Hindlimb muscle (tissue), 1 donor: ENCODE measurements at regions not wholly inside any gene's neighbourhood (a gene's known extent, or its start where the extent isn't known, plus 50 kb on each side); places are given as distances from the start of the nearest gene placed in this dataset.

Source experiments
- DNase-seq: peaks from one replicate; pipeline ENCODE4 v3.0.0-alpha.2; 2013

- DNase-seq, result no peak
Observed at GRCh38 chr14:49463146-49463545, 123.0 kb downstream of the RPS29 start.

- DNase-seq, result peak; percentile 46
Observed at GRCh38 chr14:49461529-49462401, 124.4 kb downstream of the RPS29 start.

DNA sequence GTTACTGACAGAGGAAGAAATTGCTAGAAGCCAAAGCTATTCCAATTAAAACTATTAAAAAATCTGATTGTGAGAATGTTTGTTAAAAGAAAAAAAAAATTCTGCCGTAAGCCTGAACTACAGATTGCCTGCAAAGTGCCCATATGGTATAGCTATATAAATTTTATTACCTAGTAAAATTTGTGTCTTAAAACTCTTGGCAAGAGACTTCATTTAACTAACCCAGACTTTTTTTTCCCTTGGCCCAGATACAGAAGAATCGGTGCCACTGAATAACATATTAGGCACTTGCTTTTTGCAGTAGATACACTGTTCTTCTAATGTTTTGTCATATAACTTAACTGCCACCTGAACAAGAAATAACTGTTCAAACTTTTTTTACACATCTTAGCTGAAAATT is 125.5 kb downstream of the RPS29 start:
- peak; percentile 54 for DNase-seq

GRCh38 chr14:49456589-49456988 is 129.6 kb downstream of the RPS29 start:
- no peak for DNase-seq

GRCh38 chr14:49451938-49452337 is 134.2 kb downstream of the RPS29 start:
- DNase-seq, result no peak

DNA sequence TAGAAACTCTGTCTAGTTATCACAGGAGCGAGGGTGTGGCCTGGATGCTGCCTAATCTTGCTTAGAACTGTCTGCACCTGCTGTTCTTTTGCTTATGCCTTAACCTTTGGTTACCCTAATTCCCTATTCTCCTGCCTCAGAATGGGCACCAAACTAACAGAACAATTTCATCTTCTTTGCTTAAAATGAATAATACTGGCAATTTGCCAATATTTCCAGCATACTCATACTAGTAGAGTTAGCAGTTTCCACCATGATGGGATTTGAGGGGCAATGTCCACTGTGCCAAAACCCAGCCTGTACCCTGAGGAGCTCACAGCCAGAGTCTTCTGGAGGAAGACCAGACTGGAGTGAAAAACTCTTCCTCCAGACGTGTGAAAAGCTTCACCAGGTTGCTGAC is 136.4 kb downstream of the RPS29 start:
- DNase-seq, result no peak

DNA sequence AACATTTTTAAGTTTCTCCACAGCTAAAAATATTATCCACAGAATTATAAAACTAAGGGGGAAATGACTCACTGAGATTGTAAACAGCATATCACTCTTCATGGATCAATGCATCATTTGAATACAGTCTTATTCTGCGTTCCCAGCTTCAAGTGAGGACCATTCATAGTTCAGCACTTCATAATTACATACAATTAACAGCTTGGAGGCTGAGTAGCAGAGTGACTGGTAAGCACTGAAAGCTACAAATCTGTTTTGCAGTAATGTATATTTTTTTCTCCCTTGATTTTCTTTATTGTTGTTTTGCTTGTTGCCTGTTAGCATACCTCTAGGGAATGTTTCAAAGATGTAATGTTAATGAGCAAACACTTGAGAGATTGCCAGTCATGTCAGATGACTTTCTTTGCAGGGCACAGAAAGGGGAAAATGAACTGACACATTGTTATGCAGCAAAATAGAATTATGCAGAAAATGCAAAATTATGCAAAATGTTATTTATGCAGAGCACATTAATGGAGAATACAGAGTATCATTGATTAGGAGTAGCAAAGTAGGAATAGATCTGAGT is 138.6 kb downstream of the RPS29 start:
- DNase-seq, result no peak

DNA sequence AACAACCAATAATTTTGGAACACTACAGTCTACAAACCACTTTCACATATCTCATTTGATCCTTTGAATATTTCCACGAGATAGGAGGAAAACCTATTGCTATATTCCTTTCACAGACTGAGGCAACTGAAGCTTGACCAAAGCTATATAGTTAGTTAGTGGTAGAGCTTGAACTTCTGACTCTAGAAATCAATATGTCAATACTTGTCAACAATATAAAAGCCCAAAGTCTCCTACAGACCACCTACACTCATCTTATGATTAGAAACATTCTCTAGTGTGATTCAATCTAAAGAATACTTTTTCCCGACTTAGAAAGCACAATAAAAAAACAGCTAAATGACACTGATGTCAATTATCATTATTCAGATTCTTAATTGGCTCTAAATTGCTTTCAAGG is 139.4 kb downstream of the RPS29 start:
- DNase-seq, result no peak

- DNase-seq, result no peak
Observed at GRCh38 chr14:49438256-49438770, 147.9 kb downstream of the RPS29 start.

GRCh38 chr14:49428076-49428475 is 158.1 kb downstream of the RPS29 start:
- no peak for DNase-seq

DNA sequence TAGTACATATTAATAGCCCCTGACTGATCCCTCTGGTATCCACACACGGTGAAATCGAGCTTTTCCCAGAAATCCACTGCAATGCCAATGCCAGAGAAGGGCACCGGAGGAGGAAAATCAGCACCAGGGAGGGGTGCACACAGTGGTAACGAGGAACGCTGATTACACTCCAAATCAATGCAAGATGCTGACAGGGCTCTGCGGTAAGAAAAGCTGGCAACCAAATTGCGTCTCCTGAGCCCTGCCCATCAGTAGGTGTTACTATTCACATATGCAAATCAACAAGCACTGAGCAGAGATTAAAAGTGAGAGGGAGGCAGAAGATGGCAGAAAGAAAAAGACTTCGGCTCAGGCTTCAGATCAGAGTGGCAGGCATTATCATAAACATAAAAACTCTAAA is 159.1 kb downstream of the RPS29 start:
- no peak for DNase-seq

GRCh38 chr14:49425921-49426320 is 160.3 kb downstream of the RPS29 start:
- DNase-seq, result no peak

DNA sequence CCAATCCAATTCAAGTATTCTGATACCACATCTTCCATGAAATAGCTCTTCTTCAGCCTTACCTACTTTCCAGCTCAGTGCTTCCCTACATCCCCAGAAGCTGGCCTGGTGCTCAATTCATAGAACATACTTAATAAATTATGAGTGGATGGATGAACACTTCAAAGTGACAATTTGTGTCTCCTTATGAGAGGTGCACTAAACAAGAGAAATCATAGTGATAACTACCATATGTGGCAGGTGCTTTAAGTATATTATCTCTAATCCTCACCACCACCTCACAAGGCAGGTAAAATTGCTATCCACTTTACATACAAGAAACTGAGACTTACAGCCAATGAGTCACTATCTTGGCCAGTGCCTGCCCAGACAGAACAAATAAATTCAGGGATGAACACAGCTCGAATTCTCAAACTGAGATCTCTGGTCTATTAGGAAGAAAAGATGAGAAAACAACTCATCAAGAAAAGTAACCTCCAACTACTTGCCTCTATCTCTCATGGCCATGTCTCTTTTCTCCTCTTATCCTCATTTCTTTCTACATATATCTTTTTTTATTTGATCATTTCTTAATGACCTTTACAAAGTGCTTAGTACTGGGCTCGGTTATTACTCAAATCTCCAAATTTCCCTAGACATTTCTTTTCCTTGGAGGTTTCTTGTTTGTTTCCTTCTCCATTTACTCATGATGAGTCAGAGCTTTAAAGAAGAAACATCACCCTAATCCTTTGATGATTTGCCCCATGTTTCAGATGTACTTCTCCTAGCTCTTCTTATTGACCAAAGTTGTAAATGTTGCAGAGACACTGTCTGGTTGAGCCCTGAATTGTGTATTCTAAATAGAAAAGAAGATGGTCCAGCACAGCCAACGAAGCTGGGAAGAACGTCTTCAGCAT is 161.5 kb downstream of the RPS29 start:
- no peak for DNase-seq

- DNase-seq, result no peak
Observed at GRCh38 chr14:49420201-49420600, 166.0 kb downstream of the RPS29 start.

GRCh38 chr14:49418789-49419188 is 167.4 kb downstream of the RPS29 start:
- DNase-seq, result no peak

DNA sequence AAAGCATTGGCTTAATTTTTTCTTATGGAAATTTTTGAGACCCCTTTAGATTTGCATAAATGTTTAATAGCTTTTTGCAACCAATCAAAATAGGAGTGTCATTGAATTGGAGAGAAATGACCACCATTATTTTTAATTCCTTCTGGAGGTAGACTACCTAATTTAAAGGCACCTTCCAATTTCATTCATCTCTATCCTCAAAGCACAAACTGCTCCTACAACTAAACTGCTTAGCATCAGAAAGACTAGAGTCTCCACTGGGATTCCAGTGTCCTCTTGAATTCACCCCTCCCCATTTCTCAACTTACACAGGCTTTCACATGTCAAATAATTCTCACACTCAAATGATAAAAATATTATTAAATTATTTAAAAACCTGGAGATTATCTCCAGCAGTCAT is 168.4 kb downstream of the RPS29 start:
- DNase-seq, result no peak

GRCh38 chr14:49408187-49408933 is 177.8 kb downstream of the RPS29 start:
- DNase-seq, result no peak

DNA sequence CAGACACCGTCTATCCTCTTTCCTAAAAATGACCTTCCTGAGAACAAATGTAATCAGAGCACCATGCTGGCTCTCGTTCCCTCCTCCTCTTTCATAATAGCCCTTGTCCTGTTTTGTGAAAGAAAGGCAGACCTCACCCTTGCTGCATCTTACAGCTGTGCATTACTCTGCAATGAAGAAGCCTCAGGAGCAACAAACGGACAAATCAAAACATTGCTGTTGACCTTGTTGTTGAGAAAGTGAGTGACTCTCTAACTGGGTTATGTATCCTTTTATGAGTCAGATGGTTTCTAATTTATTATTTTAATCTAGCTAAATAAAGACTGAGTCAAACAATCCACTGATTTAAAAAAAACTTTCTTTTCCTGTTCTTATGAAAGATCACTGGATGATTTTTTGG is 180.9 kb downstream of the RPS29 start:
- no peak for DNase-seq

GRCh38 chr14:49401373-49401772 is 184.8 kb downstream of the RPS29 start:
- DNase-seq, result no peak

DNA sequence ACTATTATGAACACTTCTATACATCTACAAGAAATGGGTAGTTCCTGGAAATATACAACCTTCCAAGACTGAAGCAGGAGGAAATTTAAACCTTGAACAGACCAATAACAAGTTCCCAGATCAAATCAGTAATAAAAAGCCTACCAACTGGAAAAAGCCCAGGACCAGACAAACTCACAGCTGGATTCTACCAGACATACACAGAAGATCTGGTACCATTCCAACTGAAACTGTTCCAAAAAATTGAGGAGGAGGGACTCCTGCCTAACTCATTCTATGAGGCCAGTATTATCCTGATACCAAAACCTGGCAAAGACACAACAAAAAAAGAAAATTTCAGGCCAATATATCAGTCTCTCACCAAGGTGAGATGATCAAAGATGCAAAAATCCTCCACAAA is 189.4 kb downstream of the RPS29 start:
- DNase-seq, result no peak

- DNase-seq, result no peak
Observed at GRCh38 chr14:49381778-49382177, 204.4 kb downstream of the RPS29 start.

GRCh38 chr14:49367696-49368095 is 218.5 kb downstream of the RPS29 start:
- no peak for DNase-seq
